ENCODE measurements at regions not wholly inside any gene's neighbourhood (a gene's known extent, or its start where the extent isn't known, plus 50 kb on each side); places are given as distances from the start of the nearest gene placed in this dataset.

DNA sequence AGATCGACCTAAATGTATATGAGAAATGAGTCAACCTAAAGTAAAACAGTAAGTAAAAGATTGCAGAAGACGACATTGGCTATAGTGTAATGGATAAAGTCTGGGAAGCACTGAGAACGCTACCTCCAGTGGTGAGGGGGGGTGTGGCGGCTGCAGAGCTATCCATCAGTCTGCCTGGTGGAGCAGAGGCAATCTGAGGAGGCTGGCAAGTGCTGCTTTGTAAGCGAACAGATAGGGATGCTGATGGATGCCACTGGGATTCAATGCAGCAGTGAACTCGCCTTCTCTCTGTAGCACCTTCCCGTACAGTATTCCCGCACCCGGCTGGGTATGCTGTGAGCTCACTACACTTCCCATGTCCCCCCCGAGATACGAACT, 261.5 kb downstream of the NSG2 start:
- no peak for DNase-seq (ENCODE audit: low read depth in 4 of 4, low spot score in 3 of 4)

DNA sequence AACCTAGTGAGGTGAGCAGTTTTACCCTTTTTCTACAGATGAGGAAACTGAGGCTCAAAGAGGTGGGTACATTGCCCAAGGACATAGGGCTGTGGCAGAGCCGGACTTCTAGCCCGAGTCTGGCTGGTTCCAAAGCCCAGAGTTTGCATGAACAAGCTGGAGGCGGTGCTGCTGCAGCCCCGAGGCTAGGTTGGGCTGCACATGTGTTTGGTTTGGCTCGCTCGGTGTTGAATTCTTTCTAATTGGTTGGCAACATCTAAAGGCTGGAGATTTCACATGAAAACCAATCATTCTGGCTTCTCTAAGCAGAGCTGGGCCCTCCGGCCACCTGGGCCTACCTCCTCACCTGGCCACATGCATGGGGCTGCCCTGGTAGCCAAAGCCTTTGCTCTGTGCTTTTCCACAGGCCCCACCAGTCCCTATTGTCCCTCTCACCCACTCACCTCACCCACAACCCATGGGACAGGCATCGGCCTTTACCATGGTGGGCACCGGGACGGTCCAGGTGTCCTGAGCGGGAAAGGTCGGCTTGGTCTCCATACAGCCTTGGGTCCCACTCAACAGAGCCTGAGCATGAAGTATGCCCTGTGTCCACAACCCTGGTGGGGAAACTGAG, 262.3 kb downstream of the NSG2 start:
- no peak for DNase-seq (ENCODE audit: low read depth in 4 of 4, low spot score in 3 of 4)

DNA sequence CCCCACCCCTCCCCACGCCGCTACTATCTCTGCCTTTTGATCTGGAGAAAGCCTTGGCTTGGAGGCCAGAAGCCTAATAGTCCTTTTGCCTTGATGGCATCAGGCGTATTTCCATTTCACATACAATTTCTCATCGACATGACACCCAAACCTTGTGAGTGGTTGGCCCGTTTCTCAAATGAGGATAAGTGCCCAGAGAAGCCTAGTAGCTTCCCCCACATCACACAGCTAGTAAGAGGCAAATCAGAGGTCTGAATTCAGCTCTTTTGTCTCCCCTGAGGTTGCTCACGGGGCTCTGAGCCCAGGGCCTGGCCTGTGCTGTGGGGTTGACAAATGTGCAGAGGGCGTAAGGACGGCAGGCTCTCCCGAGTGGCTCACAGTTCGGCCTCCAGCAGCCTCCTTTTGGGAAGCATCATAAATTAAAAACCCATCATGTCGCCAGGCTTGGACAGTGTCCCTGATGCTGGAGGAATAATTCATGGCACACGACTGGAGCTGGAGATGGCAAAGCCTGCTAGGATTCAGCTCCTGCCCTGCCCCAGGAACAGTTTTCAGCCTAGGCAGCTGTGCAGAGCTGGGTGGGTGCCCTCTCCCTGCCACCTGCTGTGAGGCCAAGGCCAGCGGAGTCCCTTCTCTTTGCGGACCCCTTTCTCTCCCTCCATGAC, 263.8 kb downstream of the NSG2 start:
- DNase-seq (ENCODE audit: low read depth in 4 of 4, low spot score in 3 of 4) = no peak

DNA sequence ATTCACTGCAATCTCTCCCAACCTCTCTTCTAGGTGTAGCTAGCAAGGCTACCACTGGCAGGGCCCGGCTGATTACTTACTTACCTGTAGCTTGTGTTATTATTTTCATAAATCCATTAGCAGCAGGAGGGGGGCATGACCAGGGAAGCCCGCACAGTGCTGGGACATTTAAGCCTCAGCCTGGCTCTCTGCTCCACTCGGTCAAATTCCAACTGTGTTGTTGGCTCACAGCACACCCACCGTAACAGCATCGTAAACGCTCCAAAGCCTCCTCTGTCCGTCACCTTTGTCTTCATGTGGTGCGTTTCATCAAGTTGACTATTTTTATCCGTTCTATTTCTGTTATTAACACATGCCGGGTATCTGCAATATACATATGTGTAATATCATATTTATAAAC, 264.7 kb downstream of the NSG2 start:
- DNase-seq (ENCODE audit: low read depth in 4 of 4, low spot score in 3 of 4) = no peak

GRCh38 chr5:174310706-174311105, 265.2 kb downstream of the NSG2 start:
- no peak for DNase-seq (ENCODE audit: low read depth in 4 of 4, low spot score in 3 of 4)

GRCh38 chr5:174311121-174311520, 265.6 kb downstream of the NSG2 start:
- no peak for DNase-seq (ENCODE audit: low read depth in 4 of 4, low spot score in 3 of 4)

DNA sequence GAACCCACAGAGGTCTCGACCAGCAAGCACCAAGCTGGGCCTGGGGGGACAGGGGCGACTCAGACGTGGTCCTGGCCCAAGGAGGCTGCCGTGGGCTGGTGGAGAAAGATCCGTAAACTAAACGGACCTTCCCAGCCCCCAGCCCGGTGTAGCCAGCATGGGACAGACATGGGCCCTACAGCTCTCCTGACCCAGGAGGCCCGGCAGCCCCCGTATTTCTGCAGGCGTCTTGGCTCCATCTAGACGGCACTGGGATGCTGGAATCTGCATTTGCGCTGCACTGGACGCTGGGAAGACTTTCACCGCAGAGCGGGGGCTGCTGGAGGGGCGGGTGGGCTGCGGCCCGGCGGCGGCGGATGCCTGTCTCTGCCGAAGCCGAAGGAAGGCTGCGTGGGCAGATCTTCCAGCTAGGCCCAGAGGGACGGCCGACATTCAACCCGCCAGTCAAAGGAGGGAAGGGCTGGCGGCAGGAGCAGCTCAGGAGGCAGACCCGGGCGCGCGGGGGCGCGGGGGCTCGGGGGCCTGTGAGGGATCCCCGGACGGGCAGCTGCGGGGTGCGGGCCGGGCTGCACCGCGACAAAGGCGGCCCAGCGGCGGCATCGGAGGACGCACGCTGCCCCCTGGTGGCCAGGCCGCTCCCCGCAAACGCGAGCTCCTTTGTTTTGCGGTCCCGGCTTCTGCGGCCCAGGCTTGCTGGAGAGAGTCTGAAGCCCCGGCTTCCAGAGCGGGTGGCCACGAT, 266.2 kb downstream of the NSG2 start:
- peak in 3 of 4 donors; percentile 32 to 63 (median 43) for DNase-seq (ENCODE audit: low read depth in 4 of 4, low spot score in 3 of 4)

DNA sequence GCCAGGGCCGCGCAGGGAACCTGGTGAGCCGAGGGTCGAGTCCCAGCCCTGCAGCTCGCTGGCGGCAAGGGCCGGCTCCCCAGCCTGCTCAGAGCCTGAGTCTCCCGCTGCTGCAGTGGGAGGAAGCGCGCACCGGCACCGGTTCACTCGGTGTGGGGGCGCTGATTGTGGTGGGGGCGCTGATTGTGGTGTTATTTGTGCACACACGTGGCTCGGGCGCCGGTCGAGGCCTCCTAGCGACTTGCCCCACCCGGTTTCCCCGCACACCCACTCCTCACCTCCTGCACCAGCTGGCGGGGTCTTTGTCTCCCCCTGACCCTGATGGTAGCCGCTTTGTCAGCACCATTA, 266.7 kb downstream of the NSG2 start:
- no peak for DNase-seq (ENCODE audit: low read depth in 4 of 4, low spot score in 3 of 4)

- DNase-seq (ENCODE audit: low read depth in 4 of 4, low spot score in 3 of 4) = no peak
These were observed 267.1 kb downstream of the NSG2 start for GRCh38 chr5:174312641-174313040.

- no peak for DNase-seq (ENCODE audit: low read depth in 4 of 4, low spot score in 3 of 4)
These were observed 268.1 kb downstream of the NSG2 start for GRCh38 chr5:174313615-174314014.

DNA sequence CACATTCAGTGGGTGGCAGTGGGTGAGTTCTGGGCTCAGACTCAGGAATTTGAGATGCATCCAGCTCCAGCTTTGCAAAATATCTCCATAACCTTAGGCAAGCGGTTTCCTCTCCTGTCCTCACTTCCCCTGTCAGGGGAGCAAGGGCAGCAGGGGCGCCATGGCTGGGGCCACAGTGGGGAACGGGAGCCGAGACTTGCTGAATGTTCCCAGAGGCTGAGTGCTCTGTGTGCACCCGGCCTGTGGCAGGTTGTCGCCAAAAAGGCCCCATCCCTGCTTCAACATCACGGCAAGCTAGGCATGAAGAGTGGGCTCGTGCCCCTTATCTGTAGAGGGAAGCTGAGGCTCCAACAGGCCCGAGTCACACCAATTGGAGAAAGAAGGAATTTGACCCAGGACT, 268.8 kb downstream of the NSG2 start:
- no peak for DNase-seq (ENCODE audit: low read depth in 4 of 4, low spot score in 3 of 4)

DNA sequence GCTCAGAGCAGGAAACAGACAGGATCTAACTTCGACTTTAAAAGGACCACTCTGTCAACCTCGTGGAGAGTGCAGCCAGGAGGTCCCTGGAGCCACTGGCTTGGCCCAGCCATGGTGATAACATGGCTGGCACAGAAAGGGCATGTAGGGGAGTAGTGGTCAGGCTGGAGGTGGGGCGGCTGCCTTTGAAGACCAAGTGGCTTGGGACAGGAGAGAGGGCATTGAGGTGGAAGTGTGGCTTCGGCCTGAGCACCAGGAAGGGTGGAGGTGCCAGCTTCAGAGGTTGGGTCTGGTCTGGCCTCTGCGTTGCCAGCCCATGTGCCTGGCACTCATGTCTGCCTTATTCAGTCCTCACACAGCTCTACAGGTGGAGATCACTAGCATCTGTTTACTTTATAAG, 270.0 kb downstream of the NSG2 start:
- DNase-seq (ENCODE audit: low read depth in 4 of 4, low spot score in 3 of 4) = no peak

DNA sequence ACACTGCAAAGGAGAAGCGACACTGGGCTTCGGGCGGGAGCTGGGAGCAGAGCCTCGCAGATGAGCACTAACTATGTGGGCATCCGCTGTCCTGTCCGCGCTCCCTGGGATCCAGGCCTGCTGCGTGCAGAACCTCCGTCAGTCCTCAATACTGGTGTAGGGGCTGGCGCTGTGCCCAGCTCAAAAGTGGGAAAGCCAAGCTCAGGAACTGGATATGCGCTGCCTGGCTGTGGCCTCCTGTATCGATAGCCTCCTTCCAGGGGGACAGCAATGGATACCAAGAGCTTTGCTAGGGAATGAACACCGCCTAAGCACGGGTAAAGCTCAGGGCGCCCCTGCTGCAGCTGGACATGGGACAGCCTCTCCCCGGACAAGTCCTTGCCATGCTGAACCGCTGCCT, 270.4 kb downstream of the NSG2 start:
- no peak for DNase-seq (ENCODE audit: low read depth in 4 of 4, low spot score in 3 of 4)

DNA sequence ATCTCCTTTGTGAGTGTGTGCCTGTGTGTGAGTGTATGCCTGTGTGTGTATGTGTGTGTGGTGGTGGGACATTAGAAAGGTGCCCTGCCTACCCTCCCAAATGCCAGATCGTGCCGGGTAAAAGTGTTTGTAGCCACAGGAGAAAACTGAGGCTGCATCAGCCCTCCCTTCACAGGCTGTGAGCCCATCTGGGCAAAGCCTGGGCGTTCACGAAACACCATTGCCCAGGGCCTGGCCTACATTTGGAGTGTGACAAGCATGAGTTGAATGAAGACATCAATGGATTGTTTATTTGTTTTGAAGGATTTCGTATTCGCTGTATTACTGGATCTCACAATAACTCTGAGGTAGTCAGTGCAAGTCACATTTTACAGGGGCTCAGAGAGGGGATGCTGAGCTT, 270.8 kb downstream of the NSG2 start:
- no peak for DNase-seq (ENCODE audit: low read depth in 4 of 4, low spot score in 3 of 4)

DNA sequence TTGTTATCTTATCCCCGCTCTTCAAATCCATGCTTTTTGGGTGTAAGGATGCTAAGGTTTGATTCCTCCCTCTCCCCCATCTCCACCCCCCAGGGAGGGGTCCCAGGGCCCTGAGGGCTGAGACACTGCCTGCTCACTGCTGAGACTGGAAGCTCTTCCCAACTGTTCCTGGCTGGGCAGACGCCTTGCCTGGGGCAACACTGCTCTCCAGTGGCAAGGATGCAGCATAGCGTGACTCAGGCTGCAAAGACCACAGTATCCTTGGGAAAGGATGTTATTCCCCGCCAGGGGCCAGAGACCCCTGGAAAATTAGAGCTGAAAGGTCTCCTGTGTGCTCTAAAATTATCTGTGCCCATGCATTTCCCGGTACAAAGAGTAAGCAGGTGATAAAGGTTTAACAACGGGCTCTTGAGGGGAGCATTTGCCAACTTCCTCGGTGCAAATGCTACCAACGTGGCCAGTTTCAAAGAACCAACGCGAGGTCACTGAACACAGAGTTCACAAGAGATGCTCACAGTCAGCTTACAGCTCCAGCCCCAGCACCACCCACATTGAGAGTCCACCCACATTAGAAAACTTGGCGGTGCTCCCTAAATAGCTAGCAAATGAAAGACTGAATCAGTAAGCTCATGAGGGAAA, 271.9 kb downstream of the NSG2 start:
- no peak for DNase-seq (ENCODE audit: low read depth in 4 of 4, low spot score in 3 of 4)

- no peak for DNase-seq (ENCODE audit: low read depth in 4 of 4, low spot score in 3 of 4)
These were observed 273.1 kb downstream of the NSG2 start for GRCh38 chr5:174318578-174318977.

DNA sequence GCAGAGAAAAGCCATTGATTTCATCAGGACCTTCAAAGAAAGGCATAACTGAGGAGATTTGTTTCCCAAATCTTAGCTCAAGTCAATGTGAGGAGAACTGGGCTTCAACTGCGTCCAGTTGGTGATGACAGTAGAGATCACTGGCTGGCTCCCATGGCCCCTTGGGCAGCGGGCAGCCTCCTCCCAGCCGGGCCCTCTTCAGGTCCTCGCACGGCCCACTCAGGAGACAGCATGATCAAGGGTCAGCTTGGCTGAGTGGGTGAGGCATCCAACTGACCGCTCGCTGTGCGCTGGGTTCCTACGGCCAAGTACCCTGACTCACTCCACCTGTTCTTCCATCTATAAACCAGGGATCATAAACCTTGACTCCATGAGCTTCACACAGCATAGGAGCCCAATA, 274.0 kb downstream of the NSG2 start:
- DNase-seq (ENCODE audit: low read depth in 4 of 4, low spot score in 3 of 4) = no peak

GRCh38 chr5:174320051-174320450, 274.5 kb downstream of the NSG2 start:
- no peak for DNase-seq (ENCODE audit: low read depth in 4 of 4, low spot score in 3 of 4)

DNA sequence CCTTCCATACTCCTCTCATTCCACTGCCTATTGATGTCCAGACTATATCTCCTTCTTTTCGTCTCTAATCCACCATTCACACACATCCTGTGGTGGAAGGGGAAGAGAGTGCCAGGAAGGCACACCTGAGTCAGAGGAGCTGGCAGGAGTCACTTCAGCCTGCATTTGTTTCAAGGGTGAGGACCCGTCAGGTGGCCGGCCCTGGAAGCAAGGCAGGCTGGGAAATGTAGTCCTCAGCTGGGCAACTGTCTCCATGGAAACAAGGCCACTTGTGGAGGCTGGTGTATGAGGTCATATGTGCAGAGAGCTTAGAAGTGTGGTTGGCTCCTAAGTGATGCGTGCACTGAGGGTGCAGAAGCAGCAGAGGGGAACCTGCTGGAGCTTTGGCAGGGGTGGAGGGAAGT, 278.4 kb downstream of the NSG2 start:
- DNase-seq (ENCODE audit: low read depth in 4 of 4, low spot score in 3 of 4) = no peak

DNA sequence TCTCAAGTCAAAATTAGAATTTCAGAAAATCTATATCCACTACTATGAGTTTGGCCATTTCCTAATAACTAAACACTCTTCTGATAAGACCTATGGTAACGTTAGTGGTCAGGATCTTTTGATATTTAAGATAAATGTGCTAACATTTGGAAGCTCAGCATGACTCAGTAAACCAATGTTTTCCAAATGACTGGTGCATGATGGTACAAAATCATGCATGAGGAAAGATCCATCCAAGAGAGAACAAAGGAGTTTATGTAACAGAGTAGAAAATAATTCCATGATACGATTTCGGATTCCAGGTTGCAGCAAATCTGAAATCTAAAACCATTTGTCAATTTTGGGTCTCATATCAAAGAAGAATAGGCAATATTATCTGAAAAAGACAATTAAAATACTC, 279.2 kb downstream of the NSG2 start:
- DNase-seq (ENCODE audit: low read depth in 4 of 4, low spot score in 3 of 4) = no peak

GRCh38 chr5:174325431-174325830, 279.9 kb downstream of the NSG2 start:
- DNase-seq (ENCODE audit: low read depth in 4 of 4, low spot score in 3 of 4) = no peak

DNA sequence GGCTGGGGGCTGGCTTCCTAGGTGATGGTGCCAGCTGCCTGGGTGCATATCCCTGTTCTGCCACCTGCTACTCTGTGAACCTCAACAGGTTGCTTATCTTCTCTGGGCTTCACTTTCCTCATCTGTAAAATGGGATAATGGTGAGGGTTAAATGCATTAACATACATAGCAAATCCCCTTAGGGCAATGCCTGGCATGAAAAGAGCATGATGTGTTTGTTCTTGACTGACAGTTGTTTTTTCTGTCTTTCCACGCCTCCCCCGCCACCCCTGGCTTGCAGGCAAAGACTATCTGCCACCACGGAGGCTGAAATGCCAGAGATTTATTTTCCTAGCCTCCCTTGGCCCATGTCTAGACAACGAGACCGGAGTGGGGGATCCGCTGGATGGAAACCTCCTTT, 280.5 kb downstream of the NSG2 start:
- no peak for DNase-seq (ENCODE audit: low read depth in 4 of 4, low spot score in 3 of 4)
